ENCODE measurements at regions not wholly inside any gene's neighbourhood (a gene's known extent, or its start where the extent isn't known, plus 50 kb on each side); places are given as distances from the start of the nearest gene placed in this dataset.
"Not testable (repeated sequence)": the region's sequence is repeated elsewhere in the genome, so short reads cannot be mapped to it uniquely, and the experiment has no call there.

DNA sequence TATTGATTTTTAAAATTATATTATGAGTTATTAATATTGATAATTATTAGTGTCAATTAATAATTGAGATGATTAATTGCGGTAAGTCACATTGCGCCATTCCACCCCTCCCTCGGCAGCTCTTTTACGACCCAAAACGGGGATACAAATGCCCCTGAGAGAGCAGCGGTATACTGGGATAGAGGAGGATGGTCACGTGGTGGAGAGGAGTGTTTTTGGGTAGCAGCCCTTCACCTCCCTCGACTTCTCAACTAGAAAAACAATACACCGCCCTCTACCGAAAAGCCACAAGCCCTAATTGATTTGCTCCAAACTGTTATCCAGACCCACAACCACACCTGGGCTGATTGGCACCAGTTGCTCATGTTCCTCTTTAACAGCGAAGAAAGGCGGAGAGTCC, 71.0 kb downstream of the DAPL1 start:
- not testable (repeated sequence) for DNase-seq

DNA sequence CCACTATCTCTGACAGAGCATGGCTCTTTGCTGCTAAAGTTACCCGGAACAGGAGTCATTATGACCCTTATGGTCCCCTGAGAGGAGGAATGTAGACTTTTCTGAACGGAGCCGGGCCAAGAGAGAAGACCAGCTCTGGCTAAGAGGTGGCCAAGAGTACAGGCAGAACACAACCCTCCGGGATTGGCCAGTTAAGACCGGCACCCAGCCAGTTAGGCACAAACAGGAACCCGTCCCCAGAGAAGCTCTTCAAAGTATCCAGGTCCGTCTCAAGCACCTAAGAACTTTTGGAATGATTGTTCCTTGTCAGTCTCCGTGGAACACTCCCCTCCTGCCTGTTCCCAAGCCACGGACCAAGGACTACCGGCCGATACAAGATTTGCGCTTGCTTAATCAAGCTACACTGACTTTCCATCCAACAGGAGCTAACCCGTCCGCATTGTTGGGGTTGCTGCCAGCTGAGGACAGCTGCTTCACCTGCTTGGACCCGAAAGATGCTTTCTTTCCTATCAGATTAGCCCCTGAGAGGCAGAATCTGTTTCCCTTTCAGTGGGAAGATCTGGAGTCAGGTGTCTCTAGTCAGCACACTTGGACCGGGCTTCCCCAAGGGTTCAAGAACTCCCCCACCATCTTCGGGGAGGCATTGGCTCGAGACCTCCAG, 72.5 kb downstream of the DAPL1 start:
- not testable (repeated sequence) for DNase-seq

DNA sequence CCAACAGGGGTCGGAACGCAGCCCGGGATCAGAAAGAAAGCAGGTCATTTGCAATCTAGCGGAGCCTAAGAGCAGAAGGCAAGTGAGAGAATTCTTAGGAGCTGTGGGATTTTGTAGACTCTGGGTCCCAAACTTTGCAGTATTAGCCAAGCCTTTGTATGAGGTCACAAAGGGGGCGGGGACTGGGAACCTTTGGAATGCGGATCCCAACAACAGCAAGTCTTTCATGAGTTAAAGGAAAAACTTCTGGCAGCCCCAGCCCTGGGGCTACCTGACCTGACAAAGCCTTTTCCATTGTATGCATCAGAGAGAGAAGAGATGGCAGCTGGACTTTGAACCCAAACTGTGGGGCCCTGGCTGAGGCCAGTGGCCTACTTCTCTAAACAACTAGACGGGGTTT, 73.3 kb downstream of the DAPL1 start:
- DNase-seq: not testable (repeated sequence)

DNA sequence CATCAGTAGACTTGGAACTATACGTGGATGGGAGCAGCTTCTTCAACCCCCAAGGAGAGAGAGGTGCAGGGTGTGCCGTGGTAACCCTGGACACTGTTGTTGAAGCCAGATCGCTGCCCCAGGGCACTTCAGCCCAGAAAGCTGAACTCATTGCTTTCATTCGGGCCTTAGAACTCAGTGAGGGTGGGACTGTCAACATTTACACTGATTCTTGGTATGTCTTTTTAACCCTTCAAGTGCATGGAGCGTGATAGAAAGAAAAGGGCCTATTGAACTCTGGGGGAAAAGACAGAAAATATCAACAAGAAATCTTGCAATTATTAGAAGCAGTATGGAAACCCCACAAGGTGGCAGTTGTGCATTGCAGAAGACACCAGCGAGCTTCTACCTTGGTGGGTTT, 74.0 kb downstream of the DAPL1 start:
- not testable (repeated sequence) for DNase-seq

DNA sequence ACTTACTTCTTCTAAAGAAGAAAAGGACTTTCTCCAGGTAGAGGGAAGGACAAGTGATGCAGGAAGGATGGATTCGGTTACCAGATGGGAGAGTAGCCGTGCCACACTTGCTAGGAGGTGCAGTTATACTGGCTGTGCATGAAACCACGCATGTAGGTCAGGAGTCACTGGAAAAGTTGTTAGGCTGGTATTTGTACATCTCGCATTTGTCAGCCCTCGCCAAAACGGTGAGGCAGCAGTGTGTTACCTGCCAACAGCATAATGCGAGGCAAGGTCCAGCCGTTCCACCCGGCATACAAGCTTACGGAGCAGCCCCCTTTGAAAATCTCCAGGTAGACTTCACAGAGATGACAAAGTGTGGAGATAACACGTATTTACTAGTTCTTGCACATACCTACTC, 74.5 kb downstream of the DAPL1 start:
- not testable (repeated sequence) for DNase-seq

DNA sequence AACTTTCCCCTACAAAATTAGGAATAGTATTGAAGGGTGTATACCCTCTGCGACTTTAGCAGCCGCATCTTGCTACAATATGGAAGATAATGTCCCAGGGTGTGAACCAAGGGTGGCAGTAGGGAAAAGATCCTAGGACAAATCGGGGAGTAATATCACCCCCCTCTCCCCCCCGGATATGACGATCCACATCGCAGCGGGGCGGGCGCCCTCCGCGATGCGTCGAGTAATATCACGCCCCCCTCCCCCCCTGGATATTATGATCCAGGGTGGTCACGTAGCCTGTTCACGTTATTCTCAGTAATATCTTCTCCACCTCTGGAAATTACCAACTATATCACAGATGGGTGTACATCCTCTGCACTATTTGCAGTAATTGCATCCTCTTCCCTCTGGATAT, 82.9 kb downstream of the DAPL1 start:
- no peak for DNase-seq

DNA sequence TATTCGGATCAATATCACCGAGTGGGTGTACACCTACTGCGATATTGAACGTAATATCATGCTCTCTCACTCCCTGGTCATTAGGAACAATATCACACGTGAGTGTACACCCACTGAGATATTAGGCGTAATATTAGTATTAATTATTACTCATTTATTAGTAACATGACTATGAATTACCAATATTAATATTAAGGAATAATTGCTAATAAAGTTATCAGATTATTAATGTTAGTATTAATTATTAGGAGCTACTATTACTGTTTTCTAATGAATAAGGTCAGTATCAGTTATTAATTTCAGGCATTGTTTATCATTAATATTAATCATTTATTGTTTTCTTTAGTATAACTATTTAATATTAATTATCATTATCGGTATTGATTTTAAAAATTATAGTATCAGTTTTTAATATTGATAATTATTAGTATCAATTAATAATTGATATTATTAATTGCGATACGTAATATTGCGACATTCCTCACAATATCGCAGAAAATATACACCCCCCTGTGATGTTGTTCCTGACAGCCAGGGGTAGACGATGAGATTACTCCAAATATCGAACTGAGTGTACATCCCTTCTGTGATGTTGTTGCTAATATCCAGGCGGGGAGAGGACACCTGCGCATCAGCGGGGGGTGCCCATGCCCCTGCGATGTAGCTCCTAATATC, 84.2 kb downstream of the DAPL1 start:
- no peak for DNase-seq

DNA sequence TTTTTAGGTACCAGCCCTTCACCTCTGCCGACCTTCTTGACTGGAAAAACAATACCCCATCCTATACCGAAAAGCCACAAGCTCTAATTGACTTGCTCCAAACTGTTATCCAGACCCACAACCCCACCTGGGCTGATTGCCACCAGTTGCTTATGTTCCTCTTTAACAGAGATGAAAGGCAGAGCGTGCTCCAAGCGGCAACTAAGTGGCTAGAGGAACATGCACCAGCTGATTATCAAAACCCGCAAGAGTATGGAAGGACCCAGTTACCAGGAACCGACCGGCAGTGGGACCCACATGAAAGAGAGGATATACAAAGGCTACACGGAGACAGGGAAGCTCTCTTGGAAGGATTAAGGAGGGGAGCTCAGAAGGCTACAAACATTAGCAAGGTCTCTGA, 86.1 kb upstream of the TANC1 start:
- no peak for DNase-seq

DNA sequence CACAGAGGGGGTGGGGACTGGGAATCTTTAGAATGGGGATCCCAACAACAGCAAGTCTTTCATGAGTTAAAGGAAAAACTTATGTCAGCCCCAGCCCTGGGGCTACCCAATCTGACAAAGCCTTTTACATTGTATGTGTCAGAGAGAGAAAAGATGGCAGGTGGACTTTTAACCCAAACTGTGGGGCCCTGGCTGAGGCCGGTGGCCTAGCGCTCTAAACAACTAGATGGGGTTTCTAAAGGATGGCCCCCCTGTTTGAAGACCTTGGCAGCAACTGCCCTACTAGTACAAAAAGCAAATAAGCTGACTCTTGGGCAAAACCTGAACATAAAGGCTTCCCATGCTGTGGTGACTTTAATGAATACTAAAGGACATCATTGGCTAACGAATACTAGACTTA, 83.9 kb upstream of the TANC1 start:
- not testable (repeated sequence) for DNase-seq

DNA sequence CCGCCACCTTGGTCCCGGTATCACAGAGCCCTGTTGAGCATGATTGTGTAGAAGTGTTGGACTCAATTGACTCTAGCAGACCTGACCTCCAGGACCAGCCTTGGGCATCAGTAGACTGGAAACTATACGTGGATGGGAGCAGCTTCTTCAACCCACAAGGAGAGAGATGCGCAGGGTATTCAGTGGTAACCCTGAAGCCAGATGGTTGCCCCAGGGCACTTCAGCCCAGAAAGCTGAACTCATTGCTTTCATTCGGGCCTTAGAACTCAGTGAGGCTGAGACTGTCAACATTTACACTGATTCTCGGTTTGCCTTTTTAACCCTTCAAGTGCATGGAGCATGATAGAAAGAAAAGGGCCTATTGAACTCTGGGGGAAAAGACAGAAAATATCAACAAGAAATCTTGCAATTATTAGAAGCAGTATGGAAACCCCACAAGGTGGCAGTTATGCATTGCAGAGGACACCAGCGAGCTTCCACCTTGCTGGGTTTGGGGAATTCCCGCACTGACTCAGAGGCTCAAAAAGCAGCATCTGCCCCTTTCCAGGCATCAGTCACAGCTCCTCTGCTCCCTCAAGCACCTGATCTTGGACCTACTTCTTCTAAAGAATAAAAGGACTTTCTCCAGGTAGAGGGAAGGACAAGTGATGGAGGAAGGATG, 83.3 kb upstream of the TANC1 start:
- DNase-seq: peak; percentile 55

DNA sequence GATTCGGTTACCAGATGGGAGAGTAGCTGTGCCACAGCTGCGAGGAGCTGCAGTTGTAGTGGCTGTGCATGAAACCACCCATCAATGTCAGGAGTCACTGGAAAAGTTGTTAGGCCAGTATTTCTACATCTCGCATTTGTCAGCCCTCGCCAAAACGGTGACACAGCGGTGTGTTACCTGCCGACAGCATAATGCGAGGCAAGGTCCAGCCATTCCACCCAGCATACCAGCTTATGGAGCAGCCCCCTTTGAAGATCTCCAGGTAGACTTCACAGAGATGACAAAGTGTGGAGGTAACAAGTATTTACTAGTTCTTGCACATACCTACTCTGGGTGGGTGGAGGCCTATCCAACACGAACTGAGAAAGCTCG, 82.8 kb upstream of the TANC1 start:
- DNase-seq: not testable (repeated sequence)

DNA sequence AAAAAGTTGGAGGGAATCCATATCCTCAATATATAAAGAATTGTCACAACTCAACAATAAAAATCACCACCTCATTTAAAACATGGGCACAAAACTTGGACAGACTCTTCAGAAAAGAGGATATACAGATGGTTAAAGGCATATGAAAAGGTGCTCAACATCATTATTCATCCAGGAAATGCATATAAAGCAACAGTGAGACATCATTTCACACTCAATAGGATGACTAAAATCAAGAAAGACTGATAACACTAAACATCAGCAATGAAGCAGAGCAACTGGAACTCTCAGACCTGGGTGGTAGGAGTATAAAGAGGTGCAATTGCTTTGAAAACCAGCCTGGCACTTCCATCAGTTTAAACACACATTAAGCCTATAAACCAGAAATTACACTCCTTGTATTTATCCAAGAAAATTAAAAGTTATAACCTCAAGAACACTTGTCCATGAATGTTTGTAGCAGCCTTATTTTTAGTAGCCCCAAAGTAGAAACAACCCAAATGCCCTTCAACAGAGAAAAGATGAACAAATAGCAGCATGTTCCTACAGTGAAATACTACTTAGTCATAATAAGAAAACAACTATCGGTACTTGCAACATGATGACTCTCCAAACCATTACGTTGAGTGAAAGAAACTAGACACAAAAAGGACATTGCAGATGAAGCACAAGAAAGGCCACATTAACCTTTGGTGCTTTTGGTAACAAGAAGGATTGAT, 79.1 kb upstream of the TANC1 start:
- DNase-seq: no peak

DNA sequence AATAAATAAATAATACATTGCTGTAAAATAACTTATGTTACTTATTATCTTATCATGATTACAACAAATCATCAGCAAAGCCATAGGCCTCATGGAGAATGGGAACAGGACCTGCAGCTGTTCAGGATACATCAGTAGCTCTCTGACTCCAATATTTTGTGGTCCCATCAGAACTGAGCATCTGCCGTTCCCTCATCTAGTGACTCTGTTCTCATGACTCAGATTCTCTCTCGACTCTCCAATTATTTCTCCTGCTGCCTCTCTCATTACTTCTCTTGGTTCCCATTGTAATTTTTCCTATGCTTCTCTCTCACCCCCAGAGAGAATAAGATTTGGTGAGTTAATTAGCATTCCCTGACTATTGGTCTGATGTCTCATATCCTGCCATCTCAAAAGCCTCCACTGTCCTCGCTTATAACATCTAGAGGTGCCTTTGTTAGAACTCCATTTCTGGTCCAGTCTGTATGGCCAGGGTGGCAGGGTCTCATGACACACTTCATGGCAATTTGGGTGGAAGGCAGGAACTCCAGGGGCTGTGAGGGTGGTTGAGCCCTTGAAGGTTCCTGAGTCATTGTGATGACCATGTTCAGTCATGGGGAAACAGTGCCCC, 78.0 kb upstream of the TANC1 start:
- DNase-seq: no peak

DNA sequence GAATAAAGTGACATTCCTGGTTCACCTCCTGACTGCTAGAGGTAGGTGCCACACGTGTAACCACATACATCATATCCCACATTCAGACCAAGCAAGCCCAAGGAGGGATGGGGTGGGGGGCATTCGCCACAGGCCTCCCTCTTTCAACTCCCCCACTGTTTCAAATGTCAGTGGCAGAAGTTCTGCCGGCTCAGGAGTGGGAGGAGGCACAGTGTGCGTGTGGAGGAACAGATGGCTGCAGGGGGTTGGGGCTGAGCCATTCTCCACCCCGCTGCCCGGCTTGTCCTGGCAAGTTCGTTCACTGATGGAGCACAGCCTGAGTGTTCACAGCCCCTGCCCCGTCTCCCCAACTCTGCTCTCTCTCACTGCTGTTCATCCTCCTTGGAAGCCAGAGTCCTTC, 75.4 kb upstream of the TANC1 start:
- no peak for DNase-seq

DNA sequence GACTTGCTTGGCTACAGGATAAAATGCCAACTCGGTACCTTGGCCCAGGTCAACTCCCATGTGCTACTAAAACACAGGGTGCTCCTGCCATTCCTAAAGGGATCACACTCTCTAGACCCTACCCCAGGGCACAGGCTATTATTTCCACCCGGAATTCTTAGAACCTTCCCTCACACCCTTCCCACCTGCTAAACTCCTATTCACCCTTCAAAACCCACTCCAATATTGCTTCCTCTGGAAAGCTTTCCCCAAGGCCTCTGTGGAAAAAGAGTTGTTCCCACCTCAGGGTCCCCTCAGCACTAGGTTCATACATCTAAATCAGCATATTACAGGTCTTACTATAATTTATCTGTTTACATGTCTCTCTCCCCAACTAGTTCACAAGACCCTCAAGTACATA, 75.0 kb upstream of the TANC1 start:
- DNase-seq: no peak

DNA sequence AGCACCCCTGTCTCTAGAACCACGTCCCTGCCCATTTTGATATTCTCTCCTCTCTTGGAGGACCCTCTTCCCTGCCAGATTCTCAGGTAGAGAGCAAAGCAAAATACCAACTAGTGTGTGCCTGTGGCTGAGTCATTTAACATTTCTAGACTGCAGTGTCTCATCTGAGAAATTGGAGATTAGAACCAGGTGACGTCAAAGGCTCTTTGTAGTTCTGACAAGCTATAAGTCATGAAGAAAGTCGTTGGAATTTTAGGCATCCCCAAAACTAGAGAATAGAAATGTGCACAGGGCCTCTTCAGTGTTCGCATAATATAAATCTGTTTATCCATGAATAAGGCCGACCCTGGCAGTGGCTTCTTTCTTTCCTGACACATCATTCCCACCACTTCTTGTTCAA, 74.4 kb upstream of the TANC1 start:
- DNase-seq: no peak

DNA sequence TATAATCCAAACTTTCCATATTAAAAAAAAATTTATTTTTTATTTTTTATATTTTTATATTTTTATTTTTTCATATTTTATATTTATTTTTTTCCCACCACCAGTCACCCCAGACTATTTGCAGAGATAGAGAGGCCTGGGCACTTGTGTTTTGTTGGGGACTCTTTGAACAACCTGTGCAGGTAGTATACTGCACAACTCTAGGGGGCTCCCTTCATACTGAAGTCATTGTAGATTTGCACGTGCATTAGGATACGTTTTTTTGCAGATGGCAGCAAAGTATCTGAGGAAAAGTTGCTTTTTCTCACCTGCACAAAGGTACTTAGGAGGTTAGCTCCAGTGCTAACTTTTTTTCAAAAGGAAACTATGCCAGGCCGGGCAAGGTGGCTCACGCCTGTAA, 73.9 kb upstream of the TANC1 start:
- DNase-seq: no peak

DNA sequence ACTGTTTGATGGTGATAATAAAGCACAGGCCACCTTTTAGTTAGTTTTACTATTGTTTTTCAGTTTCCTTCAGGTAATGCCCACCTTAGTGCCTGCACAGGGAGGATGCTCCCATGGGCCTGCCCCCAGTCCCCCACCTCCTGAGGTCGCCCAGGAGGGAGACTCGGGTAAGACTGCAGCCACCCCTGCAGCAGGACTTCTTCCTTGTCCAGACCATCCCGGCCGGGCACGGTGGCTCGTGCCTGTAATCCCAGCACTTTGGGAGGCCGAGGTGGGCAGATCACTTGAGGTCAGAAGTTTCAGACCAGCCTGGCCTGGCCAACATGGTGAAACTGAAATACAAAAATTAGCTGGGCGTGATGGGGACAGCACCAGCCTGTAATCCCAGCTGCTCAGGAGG, 68.1 kb upstream of the TANC1 start:
- DNase-seq: no peak

DNA sequence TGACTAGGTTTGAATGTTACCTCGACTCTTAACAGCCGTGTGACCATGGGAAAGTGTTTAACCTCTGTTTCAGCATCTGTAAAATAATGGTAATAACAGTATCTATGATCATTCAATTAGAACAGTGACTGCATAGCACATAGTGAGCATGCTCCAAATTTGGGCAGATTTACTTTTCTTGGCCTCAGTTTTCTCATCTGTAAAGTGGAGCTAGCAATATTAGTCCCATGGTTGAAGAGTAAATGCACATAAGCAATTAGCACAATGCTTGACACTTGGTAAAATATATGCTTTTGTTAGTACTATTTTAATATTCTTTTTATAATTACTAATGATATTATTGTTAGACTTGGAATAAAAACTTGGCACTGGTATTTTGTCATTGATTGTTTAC, 66.4 kb upstream of the TANC1 start:
- DNase-seq: no peak

DNA sequence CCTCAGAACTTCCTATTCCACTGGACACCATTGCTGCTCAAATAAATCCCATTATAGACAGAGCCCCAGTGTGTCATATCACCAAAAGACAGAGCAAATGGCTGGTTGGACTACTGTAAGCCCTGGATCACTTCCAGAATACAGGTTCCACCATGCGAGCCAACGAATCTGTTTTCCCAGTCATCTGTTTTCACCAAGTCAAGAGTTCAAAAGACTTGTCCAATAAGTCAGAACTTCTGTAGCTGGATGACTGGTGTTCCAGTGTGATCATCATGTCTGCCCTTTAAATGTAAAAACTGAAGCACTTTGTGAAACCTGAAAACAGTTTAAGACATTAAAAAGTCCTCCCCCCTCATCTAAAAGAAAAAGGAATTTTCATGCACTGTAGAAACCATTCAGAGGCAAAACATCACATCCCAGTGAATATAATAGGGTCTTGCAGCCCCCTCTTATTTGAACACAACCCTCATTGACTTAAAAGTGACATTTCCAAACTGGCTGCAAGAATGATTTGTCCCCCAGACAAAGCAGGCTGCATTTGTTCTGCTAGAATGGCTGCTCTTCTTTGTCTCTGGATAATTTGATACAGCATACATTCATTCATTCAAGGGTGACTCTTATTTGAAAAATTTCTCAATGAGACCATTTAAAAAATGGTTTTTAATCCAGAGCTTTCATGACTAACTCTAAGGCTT, 64.6 kb upstream of the TANC1 start:
- DNase-seq: no peak

DNA sequence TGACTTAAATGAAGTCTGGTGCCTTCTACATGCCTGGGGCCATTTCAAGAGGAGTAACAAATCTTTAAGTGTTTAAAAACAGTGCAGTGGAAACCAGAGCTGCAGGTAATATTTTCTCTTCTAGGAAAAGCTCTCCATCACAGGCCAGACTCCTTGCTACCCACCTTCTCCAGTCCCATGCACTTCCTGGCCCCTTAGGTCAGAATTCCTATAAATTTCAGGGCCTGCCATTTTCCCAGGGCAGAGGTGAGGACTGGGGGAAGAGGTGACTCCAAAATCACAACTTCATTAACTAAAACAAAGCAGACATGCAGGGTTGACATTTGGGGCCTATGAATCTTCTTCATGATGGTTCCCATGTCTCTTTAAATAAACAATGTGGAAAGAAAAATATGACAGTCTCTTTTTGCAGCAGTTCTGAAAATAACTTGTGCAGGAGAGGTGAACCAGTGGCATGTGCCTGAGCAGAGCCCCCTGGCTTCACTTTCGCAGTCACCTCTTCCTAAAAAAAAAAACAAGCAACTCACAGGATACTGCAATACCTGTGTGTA, 63.7 kb upstream of the TANC1 start:
- DNase-seq: no peak

DNA sequence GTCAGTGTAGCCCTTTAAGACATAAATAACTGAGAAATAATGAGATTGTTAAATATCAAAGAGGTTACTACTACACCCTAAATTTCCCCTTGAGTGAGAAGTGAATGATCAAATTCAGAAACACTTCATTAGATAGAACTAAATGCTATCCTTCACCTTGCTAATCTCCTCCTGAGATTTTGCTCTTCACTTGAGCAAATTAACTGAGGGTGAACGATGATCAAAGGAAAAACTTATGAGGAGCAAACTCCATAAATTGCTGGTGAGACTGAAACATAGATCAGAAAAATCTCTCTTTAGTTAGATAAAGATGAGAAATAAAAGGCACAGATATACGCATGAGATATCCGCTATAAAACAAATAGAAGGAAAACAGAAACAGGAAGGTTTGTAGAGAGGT, 63.1 kb upstream of the TANC1 start:
- no peak for DNase-seq

Measured in stimulated activated CD4-positive, alpha-beta T cell treated with anti-CD3 and anti-CD28 coated beads, Interleukin-1b, Interleukin-23, amount 100 ng/mL, for 48 hours (primary cell).